ENCODE measurements at regions not wholly inside any gene's neighbourhood (a gene's known extent, or its start where the extent isn't known, plus 50 kb on each side); places are given as distances from the start of the nearest gene placed in this dataset.

- Histone ChIP-seq H3K27me3 (no peaks in the 10 kb centered on the region), H3K9me3 (no peaks in the 10 kb centered on the region), H3K27ac (no peak overlapping the region), H3K36me3 (peaks cover 0 to 10% of the 10 kb centered on the region in 2 donors), H3K4me3 (no peak overlapping the region), H3K4me1 (no peaks in the 10 kb centered on the region)
- TF ChIP-seq, protein P1, sequence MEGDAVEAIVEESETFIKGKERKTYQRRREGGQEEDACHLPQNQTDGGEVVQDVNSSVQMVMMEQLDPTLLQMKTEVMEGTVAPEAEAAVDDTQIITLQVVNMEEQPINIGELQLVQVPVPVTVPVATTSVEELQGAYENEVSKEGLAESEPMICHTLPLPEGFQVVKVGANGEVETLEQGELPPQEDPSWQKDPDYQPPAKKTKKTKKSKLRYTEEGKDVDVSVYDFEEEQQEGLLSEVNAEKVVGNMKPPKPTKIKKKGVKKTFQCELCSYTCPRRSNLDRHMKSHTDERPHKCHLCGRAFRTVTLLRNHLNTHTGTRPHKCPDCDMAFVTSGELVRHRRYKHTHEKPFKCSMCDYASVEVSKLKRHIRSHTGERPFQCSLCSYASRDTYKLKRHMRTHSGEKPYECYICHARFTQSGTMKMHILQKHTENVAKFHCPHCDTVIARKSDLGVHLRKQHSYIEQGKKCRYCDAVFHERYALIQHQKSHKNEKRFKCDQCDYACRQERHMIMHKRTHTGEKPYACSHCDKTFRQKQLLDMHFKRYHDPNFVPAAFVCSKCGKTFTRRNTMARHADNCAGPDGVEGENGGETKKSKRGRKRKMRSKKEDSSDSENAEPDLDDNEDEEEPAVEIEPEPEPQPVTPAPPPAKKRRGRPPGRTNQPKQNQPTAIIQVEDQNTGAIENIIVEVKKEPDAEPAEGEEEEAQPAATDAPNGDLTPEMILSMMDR (IDR thresholded peaks at IDR 0.05), result no peak
- TF ChIP-seq POLR2A (IDR thresholded peaks at IDR 0.05) (no peak), EP300 (IDR thresholded peaks at IDR 0.05) (no peak), POLR2AphosphoS5 (IDR thresholded peaks at IDR 0.05) (no peak)
- ATAC-seq, result no peak
Measured at GRCh38 chr6:2407525-2407924, 162.1 kb upstream of the GMDS start.

DNA sequence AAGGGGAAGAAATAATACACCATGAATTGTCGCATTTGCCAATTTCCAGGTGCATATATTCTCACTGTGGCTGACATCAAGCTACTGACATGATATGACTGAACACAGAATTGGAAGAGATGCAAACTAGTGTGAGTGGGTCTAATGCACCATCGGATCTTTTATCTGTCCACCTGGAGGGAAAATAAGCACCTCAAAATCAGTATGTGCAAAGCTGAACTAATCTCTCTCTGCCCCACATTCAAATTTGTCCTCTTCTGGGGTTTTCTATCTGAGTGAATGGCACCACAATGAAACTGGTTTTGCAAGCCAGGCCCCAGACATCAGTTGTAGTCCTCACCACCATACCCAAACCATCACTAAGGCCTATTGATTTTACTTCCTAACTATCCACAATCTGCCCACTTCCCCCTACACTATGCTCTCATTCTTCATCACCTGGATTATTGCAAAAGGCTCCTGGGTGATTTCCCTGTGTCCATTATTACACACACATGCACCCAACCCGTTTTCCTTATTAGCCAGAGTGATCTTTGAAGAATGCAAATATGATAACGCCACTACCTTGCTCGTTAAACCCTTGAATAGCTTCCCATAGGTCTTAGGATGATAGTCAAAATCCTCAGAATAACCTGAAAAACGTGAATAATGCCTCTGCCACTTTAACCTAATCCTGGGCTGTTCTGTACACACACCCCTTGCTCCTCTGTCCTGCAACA, 159.0 kb upstream of the GMDS start:
- Histone ChIP-seq H3K4me3 (no peak overlapping the region), H3K36me3 (peaks cover 0 to 21% of the 10 kb centered on the region in 2 donors), H3K27me3 (no peaks in the 10 kb centered on the region), H3K27ac (no peak overlapping the region), H3K4me1 (no peaks in the 10 kb centered on the region), H3K9me3 (peaks cover 0 to 8% (median 0%) of the 10 kb centered on the region in 3 donors)
- ATAC-seq, result no peak
- TF ChIP-seq, protein P1 (IDR thresholded peaks at IDR 0.05), result no peak
- 93 to 96% methylated on average over 6 of the region's 6 CpGs for WGBS, 2 donors (ENCODE audit: low coverage in 1 of 2)

GRCh38 chr6:2403546-2403945, 158.1 kb upstream of the GMDS start:
- WGBS, 2 donors (ENCODE audit: low coverage in 1 of 2), result 83 to 85% methylated on average over 4 of the region's 4 CpGs
- no peak for ATAC-seq

GRCh38 chr6:2396846-2397630, 151.6 kb upstream of the GMDS start:
- 43 to 62% methylated on average over 4 to 15 of the region's 15 CpGs for WGBS, 2 donors (ENCODE audit: low coverage in 1 of 2)
- H3K27ac ChIP-seq, result no peak overlapping the region
- no peaks in the 10 kb centered on the region for H3K27me3 ChIP-seq
- H3K4me3 ChIP-seq, result no peak overlapping the region
- H3K36me3 ChIP-seq, result peaks cover 0 to 31% of the 10 kb centered on the region in 2 donors
- peaks cover 0 to 8% (median 0%) of the 10 kb centered on the region in 3 donors for H3K9me3 ChIP-seq
- TF ChIP-seq EP300 (IDR thresholded peaks at IDR 0.05), result no peak
- no peak for TF ChIP-seq POLR2A (IDR thresholded peaks at IDR 0.05)
- TF ChIP-seq POLR2AphosphoS5 (IDR thresholded peaks at IDR 0.05), result no peak
- TF ChIP-seq, protein P1 (IDR thresholded peaks at IDR 0.05), result no peak
- no peaks in the 10 kb centered on the region for H3K4me1 ChIP-seq
- no peak for ATAC-seq

More at GRCh38 chr6:2403546-2403945, 158.1 kb upstream of the GMDS start:
- H3K4me1 ChIP-seq, result no peaks in the 10 kb centered on the region
- H3K9me3 ChIP-seq, result peaks cover 0 to 8% (median 0%) of the 10 kb centered on the region in 3 donors
- H3K27me3 ChIP-seq, result no peaks in the 10 kb centered on the region
- H3K4me3 ChIP-seq, result no peak overlapping the region
- TF ChIP-seq POLR2A (IDR thresholded peaks at IDR 0.05) (no peak), EP300 (IDR thresholded peaks at IDR 0.05) (no peak), POLR2AphosphoS5 (IDR thresholded peaks at IDR 0.05) (no peak)
- TF ChIP-seq, protein P1 (IDR thresholded peaks at IDR 0.05), result no peak
- no peak overlapping the region for H3K27ac ChIP-seq
- H3K36me3 ChIP-seq, result peaks cover 0 to 29% of the 10 kb centered on the region in 2 donors

Measured in gastroesophageal sphincter (tissue), 4 donors.